Endothelial cell of umbilical vein (primary cell): ENCODE measurements at regions not wholly inside any gene's neighbourhood (a gene's known extent, or its start where the extent isn't known, plus 50 kb on each side); places are given as distances from the start of the nearest gene placed in this dataset.

ENCODE experiments used
- BruUV-seq: library from RNA; stranded (reverse); fragments of 400-500 nt; replicated peaks from 2 replicates; lab custom pipeline; 2021; lab: Mats Ljungman, UMichigan
- CTCF ChIA-PET: fragments of 300-600, 350-600 bp; sonication (Branson Sonifier 250); formaldehyde crosslinking; loops from one replicate; lab custom pipeline; 2021; ENCODE audit warnings: antibody characterized with exemption, inconsistent platforms; lab: Charles Lee
- POLR2A ChIA-PET: fragments of 300-600, 350-600 bp; sonication (Branson Sonifier 250); formaldehyde crosslinking; loops from one replicate; lab custom pipeline; 2021; ENCODE audit warnings: antibody characterized with exemption, inconsistent platforms; lab: Charles Lee
- DNase-seq: peaks from one replicate; pipeline ENCODE4 v3.0.0-alpha.2; 2011; ENCODE audit warnings: low read depth, low spot score
- FAIRE-seq: peaks from 2 replicates; lab custom pipeline; 2011; peaks lifted over from hg19 to GRCh38; lab: Jason Lieb, UNC
- H2AFZ ChIP-seq: 2 replicates; pipeline ENCODE4 v1.6.0; 2012; ENCODE audit warnings: low read depth, low read length, control low read depth, inconsistent platforms
- H3K27ac ChIP-seq: 2 replicates; pipeline ENCODE4 v1.5.1; 2011; ENCODE audit warnings: low read depth, mild to moderate bottlenecking, control low read depth, low read length, moderate library complexity; ENCODE audit not compliant: insufficient read depth
- H3K27me3 ChIP-seq, 2 experiments: 2 replicates each; pipeline versions ENCODE4 v1.6.0 to v1.6.1; 2011; ENCODE audit warnings: low read length in 2 of 2, mixed read lengths in 1 of 2; ENCODE audit not compliant: control insufficient read depth in 2 of 2, insufficient read depth in 2 of 2
- H3K36me3 ChIP-seq, 2 experiments: 2 replicates in 1 of 2; 3 replicates in 1 of 2; pipeline ENCODE4 v1.5.1; 2011; ENCODE audit warnings: low read length in 2 of 2, mild to moderate bottlenecking in 1 of 2, moderate library complexity in 1 of 2; ENCODE audit not compliant: control insufficient read depth in 2 of 2, insufficient read depth in 2 of 2; ENCODE audit errors: extremely low read depth in 1 of 2
- H3K4me1 ChIP-seq: 3 replicates; pipeline ENCODE4 v1.5.1; 2011; ENCODE audit warnings: mild to moderate bottlenecking, low read length; ENCODE audit not compliant: control insufficient read depth, insufficient read depth; ENCODE audit errors: extremely low read depth
- H3K4me2 ChIP-seq: 2 replicates; pipeline ENCODE4 v1.6.1; 2011; ENCODE audit warnings: low read length, control low read depth, mixed read lengths; ENCODE audit not compliant: insufficient read depth
- H3K4me3 ChIP-seq, 3 experiments: fragments of 200-600 bp in 1 of 3; sonication (generic), shearing (Covaris generic) in 1 of 3; replicated peaks in 1 of 3; 2 replicates each; pipeline ENCODE4 v1.5.1; 2011 to 2016; ENCODE audit warnings: control low read depth in 3 of 3, low read length in 3 of 3, mild to moderate bottlenecking in 2 of 3, inconsistent platforms in 1 of 3, low read depth in 1 of 3, moderate library complexity in 1 of 3; ENCODE audit not compliant: insufficient read depth in 1 of 3
- H3K79me2 ChIP-seq: 2 replicates; pipeline ENCODE4 v1.6.0; 2012; ENCODE audit warnings: low read length, inconsistent platforms; ENCODE audit not compliant: control insufficient read depth, insufficient read depth
- H3K9ac ChIP-seq: replicated peaks from 2 replicates; pipeline ENCODE3; 2011; ENCODE audit warnings: low read length, control low read depth; ENCODE audit not compliant: insufficient read depth; ENCODE audit errors: extremely low read depth
- H3K9me1 ChIP-seq: replicated peaks from 3 replicates; pipeline ENCODE4 v1.6.0; 2011; ENCODE audit warnings: mild to moderate bottlenecking, low read length; ENCODE audit not compliant: control insufficient read depth, insufficient read depth; ENCODE audit errors: extremely low read depth
- H3K9me3 ChIP-seq: replicated peaks from 2 replicates; pipeline ENCODE4 v1.5.1; 2012; ENCODE audit warnings: low read length, inconsistent platforms; ENCODE audit not compliant: control insufficient read depth, insufficient read depth
- H4K20me1 ChIP-seq: replicated peaks from 2 replicates; pipeline ENCODE3; 2011; ENCODE audit warnings: mild to moderate bottlenecking, low read length; ENCODE audit not compliant: control insufficient read depth, insufficient read depth; ENCODE audit errors: extremely low read depth
- EZH2 ChIP-seq: IDR thresholded peaks from 2 replicates; pipeline ENCODE4 v1.6.1; 2012; ENCODE audit warnings: borderline replicate concordance, low read depth, mild to moderate bottlenecking, moderate library complexity, low read length, inconsistent platforms; ENCODE audit not compliant: severe bottlenecking
- FOS ChIP-seq: IDR thresholded peaks from 2 replicates; pipeline ENCODE4 v1.6.1; 2011; ENCODE audit warnings: mild to moderate bottlenecking, low read length, moderate library complexity, borderline replicate concordance; ENCODE audit not compliant: insufficient read depth
- GATA2 ChIP-seq: IDR thresholded peaks from 2 replicates; pipeline ENCODE4 v1.7.0; 2011; ENCODE audit warnings: low read depth, mild to moderate bottlenecking, moderate library complexity, mixed read lengths, low read length; ENCODE audit not compliant: insufficient read length, insufficient read depth
- JUN ChIP-seq: IDR thresholded peaks from 2 replicates; pipeline ENCODE4 v1.6.1; 2011; ENCODE audit warnings: borderline replicate concordance, low read depth; ENCODE audit not compliant: insufficient read length, insufficient read depth
- MYC ChIP-seq: IDR thresholded peaks from one replicate; pipeline ENCODE4 v1.6.1; 2011; ENCODE audit warnings: mild to moderate bottlenecking, low read depth, low read length
- POLR2A ChIP-seq: IDR thresholded peaks from 2 replicates; pipeline ENCODE4 v1.6.1; 2012; ENCODE audit warnings: low read depth, mild to moderate bottlenecking, control low read depth, low read length
- POLR2AphosphoS5 ChIP-seq: IDR thresholded peaks from 2 replicates; pipeline ENCODE4 v1.6.1; 2012; ENCODE audit warnings: low read depth, mild to moderate bottlenecking, control low read depth, low read length, moderate library complexity; ENCODE audit not compliant: insufficient read depth
- dilution Hi-C: fragments of 300-500 bp; cut with MboI; formaldehyde crosslinking; loops from one replicate; pipeline ENCODE4 v1.15.0; 2019; ENCODE audit warnings: low sequenced_read_pairs; ENCODE audit not compliant: extremely low pct_ligation_motif_present
- intact Hi-C: fragments of 100-400 bp; cut with micrococcal nuclease; formaldehyde crosslinking; loops from one replicate; pipeline ENCODE4 v1.10.0; 2022
- TF ChIP-seq, protein P1 (sequence below), 2 donors: IDR thresholded peaks; 1 replicate in 1 of 2; 2 replicates in 1 of 2; pipeline ENCODE4 v1.5.1; 2011; ENCODE audit warnings: low read length in 2 of 2, mild to moderate bottlenecking in 2 of 2, moderate library complexity in 2 of 2, control low read depth in 1 of 2, inconsistent platforms in 1 of 2, low read depth in 1 of 2; ENCODE audit not compliant: insufficient read depth in 1 of 2; ENCODE audit errors: extremely low read depth in 1 of 2
- TF ChIP-seq, protein P2 (sequence below): IDR thresholded peaks from 2 replicates; pipeline ENCODE4 v1.6.1; 2011; ENCODE audit not compliant: insufficient read depth, insufficient read length

DNA sequence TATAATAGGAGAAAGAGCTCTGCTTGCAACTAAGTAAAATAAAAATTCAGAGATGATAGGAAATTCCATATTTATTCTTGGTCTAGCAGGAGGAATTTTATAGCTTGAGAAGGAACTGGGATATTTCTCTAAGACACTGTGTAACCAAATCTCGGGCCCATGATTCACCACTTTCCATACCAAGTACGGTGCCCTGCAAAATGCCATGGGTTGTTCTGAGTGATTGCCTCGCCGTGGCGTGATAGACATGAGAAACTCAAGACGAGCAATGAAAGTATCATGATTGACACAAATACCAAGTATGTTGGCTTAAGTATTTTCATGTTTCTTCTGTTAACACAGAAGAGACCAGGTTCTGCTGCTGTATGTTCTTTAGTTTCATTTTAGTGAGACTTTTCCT lies 167.2 kb downstream of the LMO4 start:
- Histone ChIP-seq H4K20me1 (no peaks in the 10 kb centered on the region), H3K9ac (no peak overlapping the region), H2AFZ (no peak overlapping the region), H3K4me3 (no peak overlapping the region), H3K4me2 (no peak overlapping the region), H3K79me2 (no peaks in the 10 kb centered on the region), H3K4me1 (no peaks in the 10 kb centered on the region), H3K9me1 (no peaks in the 10 kb centered on the region), H3K36me3 (no peaks in the 10 kb centered on the region), H3K9me3 (no peaks in the 10 kb centered on the region), H3K27ac (no peak overlapping the region), H3K27me3 (no peaks in the 10 kb centered on the region)
- intact Hi-C loops: no loop called here
- DNase-seq: no peak
- ChIA-PET POLR2A (no interaction called here), CTCF (interaction anchor here (0.6 kb wide), 1 partner anchor 9 kb away, joined by 3 read pairs; no protein-coding TSS in a partner anchor)
- no TSS peak for BruUV-seq
- no peak for FAIRE-seq
- dilution Hi-C loops: no loop called here
- TF ChIP-seq POLR2A: no peak
- no peak for TF ChIP-seq JUN
- TF ChIP-seq EZH2: no peak
- TF ChIP-seq, protein P1, sequence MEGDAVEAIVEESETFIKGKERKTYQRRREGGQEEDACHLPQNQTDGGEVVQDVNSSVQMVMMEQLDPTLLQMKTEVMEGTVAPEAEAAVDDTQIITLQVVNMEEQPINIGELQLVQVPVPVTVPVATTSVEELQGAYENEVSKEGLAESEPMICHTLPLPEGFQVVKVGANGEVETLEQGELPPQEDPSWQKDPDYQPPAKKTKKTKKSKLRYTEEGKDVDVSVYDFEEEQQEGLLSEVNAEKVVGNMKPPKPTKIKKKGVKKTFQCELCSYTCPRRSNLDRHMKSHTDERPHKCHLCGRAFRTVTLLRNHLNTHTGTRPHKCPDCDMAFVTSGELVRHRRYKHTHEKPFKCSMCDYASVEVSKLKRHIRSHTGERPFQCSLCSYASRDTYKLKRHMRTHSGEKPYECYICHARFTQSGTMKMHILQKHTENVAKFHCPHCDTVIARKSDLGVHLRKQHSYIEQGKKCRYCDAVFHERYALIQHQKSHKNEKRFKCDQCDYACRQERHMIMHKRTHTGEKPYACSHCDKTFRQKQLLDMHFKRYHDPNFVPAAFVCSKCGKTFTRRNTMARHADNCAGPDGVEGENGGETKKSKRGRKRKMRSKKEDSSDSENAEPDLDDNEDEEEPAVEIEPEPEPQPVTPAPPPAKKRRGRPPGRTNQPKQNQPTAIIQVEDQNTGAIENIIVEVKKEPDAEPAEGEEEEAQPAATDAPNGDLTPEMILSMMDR (IDR thresholded peaks at IDR 0.05; ENCODE audit: extremely low read depth in 1 of 2, insufficient read depth in 1 of 2, low read depth in 1 of 2, low read length in 2 of 2): no peak
- no peak for TF ChIP-seq POLR2AphosphoS5
- no peak for TF ChIP-seq FOS
- no peak for TF ChIP-seq GATA2
- no peak for TF ChIP-seq MYC
- TF ChIP-seq, protein P2, sequence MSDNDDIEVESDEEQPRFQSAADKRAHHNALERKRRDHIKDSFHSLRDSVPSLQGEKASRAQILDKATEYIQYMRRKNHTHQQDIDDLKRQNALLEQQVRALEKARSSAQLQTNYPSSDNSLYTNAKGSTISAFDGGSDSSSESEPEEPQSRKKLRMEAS: no peak
